Activated B cell treated with CpG ODN at 0.5 μM for 24 hours (primary cell): ENCODE measurements at regions not wholly inside any gene's neighbourhood (a gene's known extent, or its start where the extent isn't known, plus 50 kb on each side); places are given as distances from the start of the nearest gene placed in this dataset.

ENCODE experiments used
- ATAC-seq: fragments of 200-7000 bp; cut with Tn5 transposase; one replicate; pipeline ENCODE4 v1.10.0; 2021; ENCODE audit warnings: low read depth, mild to moderate bottlenecking, moderate library complexity
- CTCF ChIA-PET: fragments of 350-600 bp; sonication (Branson Sonifier 250); formaldehyde crosslinking; loops from one replicate; lab custom pipeline; 2021; ENCODE audit warnings: antibody characterized with exemption; lab: Charles Lee
- POLR2A ChIA-PET: fragments of 350-600 bp; sonication (Branson Sonifier 250); formaldehyde crosslinking; loops from one replicate; lab custom pipeline; 2021; ENCODE audit warnings: antibody characterized with exemption; lab: Charles Lee
- DNase-seq: peaks from one replicate; pipeline ENCODE4 v3.0.0; 2022
- H3K27ac Mint-ChIP-seq: one replicate; pipeline ENCODE4 v1.8.0; 2020; ENCODE audit warnings: mixed read lengths
- H3K27me3 Mint-ChIP-seq: one replicate; pipeline ENCODE4 v1.8.0; 2021; ENCODE audit warnings: mixed read lengths
- H3K36me3 Mint-ChIP-seq: one replicate; pipeline ENCODE4 v1.8.0; 2021; ENCODE audit warnings: low read depth, mixed read lengths
- H3K4me1 Mint-ChIP-seq: one replicate; pipeline ENCODE4 v1.8.0; 2021; ENCODE audit warnings: mixed read lengths
- H3K4me3 Mint-ChIP-seq: one replicate; pipeline ENCODE4 v1.8.0; 2020; ENCODE audit warnings: mild to moderate bottlenecking, mixed read lengths
- H3K9me3 Mint-ChIP-seq: one replicate; pipeline ENCODE4 v1.8.0; 2020; ENCODE audit warnings: mixed read lengths
- CTCF ChIP-seq: fragments of 200-600 bp; IDR thresholded peaks from one replicate; pipeline ENCODE4 v1.8.0; 2022; ENCODE audit warnings: antibody characterized with exemption, mild to moderate bottlenecking
- intact Hi-C: fragments of 100-400 bp; cut with micrococcal nuclease; formaldehyde crosslinking; loops from one replicate; pipeline ENCODE4 v1.15.1; 2024

GRCh38 chr9:124187311-124187710 lies 70.4 kb upstream of the NEK6 start:
- intact Hi-C loops: no loop called here
- POLR2A ChIA-PET: interaction anchor here (0.7 kb wide), 1 partner anchor 10 kb away, joined by 3 read pairs; no protein-coding TSS in a partner anchor
- CTCF ChIA-PET: no interaction called here
- H3K9me3 Mint-ChIP-seq: no peaks in the 10 kb centered on the region
- ATAC-seq: no peak
- no peak overlapping the region for H3K27ac Mint-ChIP-seq
- H3K36me3 Mint-ChIP-seq: no peaks in the 10 kb centered on the region
- DNase-seq: no peak
- no peak overlapping the region for H3K4me3 Mint-ChIP-seq
- peaks cover 7% of the 10 kb centered on the region for H3K4me1 Mint-ChIP-seq
- no peaks in the 10 kb centered on the region for H3K27me3 Mint-ChIP-seq
- TF ChIP-seq CTCF: no peak

GRCh38 chr9:124188331-124189110 lies 69.2 kb upstream of the NEK6 start:
- Mint-ChIP-seq H3K4me1 (peaks cover 7% of the 10 kb centered on the region), H3K4me3 (no peak overlapping the region), H3K27me3 (no peaks in the 10 kb centered on the region), H3K27ac (no peak overlapping the region), H3K36me3 (no peaks in the 10 kb centered on the region), H3K9me3 (no peaks in the 10 kb centered on the region)
- DNase-seq: no peak
- intact Hi-C loops: no loop called here
- POLR2A ChIA-PET: interaction anchor here (0.6 kb wide), 2 partner anchors 20 to 29 kb away, joined by 3 read pairs; no protein-coding TSS in a partner anchor
- no peak for TF ChIP-seq CTCF
- CTCF ChIA-PET: no interaction called here
- ATAC-seq: no peak

- H3K36me3 Mint-ChIP-seq: no peaks in the 10 kb centered on the region
- H3K4me3 Mint-ChIP-seq: no peak overlapping the region
- no peaks in the 10 kb centered on the region for H3K27me3 Mint-ChIP-seq
- no peak for TF ChIP-seq CTCF
- no peak for ATAC-seq
- H3K4me1 Mint-ChIP-seq: peaks cover 10% of the 10 kb centered on the region
- no peak for DNase-seq
- POLR2A ChIA-PET: interaction anchor here (0.7 kb wide), 1 partner anchor 27 kb away, joined by 7 read pairs; no protein-coding TSS in a partner anchor
- intact Hi-C loops: no loop called here
- H3K9me3 Mint-ChIP-seq: no peaks in the 10 kb centered on the region
- CTCF ChIA-PET: no interaction called here
- H3K27ac Mint-ChIP-seq: no peak overlapping the region
Observed at GRCh38 chr9:124190761-124191160, 67.0 kb upstream of the NEK6 start.

- H3K27me3 Mint-ChIP-seq: no peaks in the 10 kb centered on the region
- ChIA-PET CTCF (no interaction called here), POLR2A (interaction anchor here (0.6 to 0.7 kb wide), 2 partner anchors 58 to 67 kb away, joined by 3 to 5 read pairs; no protein-coding TSS in a partner anchor)
- peaks cover 18% of the 10 kb centered on the region for H3K4me1 Mint-ChIP-seq
- no peak for ATAC-seq
- no peak overlapping the region for H3K4me3 Mint-ChIP-seq
- DNase-seq: no peak
- TF ChIP-seq CTCF: no peak
- peaks cover 5% of the 10 kb centered on the region for H3K9me3 Mint-ChIP-seq
- H3K27ac Mint-ChIP-seq: peak overlapping the region; percentile 8
- no peaks in the 10 kb centered on the region for H3K36me3 Mint-ChIP-seq
- intact Hi-C loops: no loop called here
Observed at GRCh38 chr9:124191691-124192395, 65.9 kb upstream of the NEK6 start.

- TF ChIP-seq CTCF: no peak
Observed at GRCh38 chr9:124196814-124197176, 61.0 kb upstream of the NEK6 start.

More at GRCh38 chr9:124196814-124197176, 61.0 kb upstream of the NEK6 start:
- peak overlapping the region; percentile 96 for H3K27ac Mint-ChIP-seq
- ATAC-seq (no peak), DNase-seq (no peak)
- CTCF ChIA-PET: interaction anchor here (0.7 to 2.8 kb wide), 17 partner anchors 13 to 128 kb away, joined by 3 to 29 read pairs (median 5); partner anchors contain the start of gene NEK6
- peak overlapping the region; percentile 72 for H3K4me3 Mint-ChIP-seq
- H3K27me3 Mint-ChIP-seq: no peaks in the 10 kb centered on the region
- H3K9me3 Mint-ChIP-seq: peaks cover 6% of the 10 kb centered on the region
- peaks cover 59% of the 10 kb centered on the region for H3K4me1 Mint-ChIP-seq
- POLR2A ChIA-PET: interaction anchor here (0.5 to 16.3 kb wide), 16 partner anchors 10 to 94 kb away, joined by 3 to 256 read pairs (median 6); partner anchors contain the start of gene NEK6
- H3K36me3 Mint-ChIP-seq: no peaks in the 10 kb centered on the region
- intact Hi-C loops: loop anchor here (1.0 to 5.0 kb wide), 5 partner anchors 21 to 269 kb away; partner anchors contain the start of gene PSMB7
